Astrocyte (in vitro differentiated cells and primary cell): ENCODE measurements at regions not wholly inside any gene's neighbourhood (a gene's known extent, or its start where the extent isn't known, plus 50 kb on each side); places are given as distances from the start of the nearest gene placed in this dataset.

ENCODE experiments used
- EZH2 ChIP-seq: IDR thresholded peaks from 2 replicates; pipeline ENCODE4 v1.6.1; 2012; ENCODE audit warnings: mild to moderate bottlenecking, low read length, inconsistent platforms; ENCODE audit not compliant: insufficient read depth
- TF ChIP-seq, protein P1 (sequence below): IDR thresholded peaks from 2 replicates; pipeline ENCODE4 v1.5.1; 2011; ENCODE audit warnings: low read depth, mild to moderate bottlenecking, inconsistent platforms, low read length, moderate library complexity; ENCODE audit not compliant: insufficient read depth

DNA sequence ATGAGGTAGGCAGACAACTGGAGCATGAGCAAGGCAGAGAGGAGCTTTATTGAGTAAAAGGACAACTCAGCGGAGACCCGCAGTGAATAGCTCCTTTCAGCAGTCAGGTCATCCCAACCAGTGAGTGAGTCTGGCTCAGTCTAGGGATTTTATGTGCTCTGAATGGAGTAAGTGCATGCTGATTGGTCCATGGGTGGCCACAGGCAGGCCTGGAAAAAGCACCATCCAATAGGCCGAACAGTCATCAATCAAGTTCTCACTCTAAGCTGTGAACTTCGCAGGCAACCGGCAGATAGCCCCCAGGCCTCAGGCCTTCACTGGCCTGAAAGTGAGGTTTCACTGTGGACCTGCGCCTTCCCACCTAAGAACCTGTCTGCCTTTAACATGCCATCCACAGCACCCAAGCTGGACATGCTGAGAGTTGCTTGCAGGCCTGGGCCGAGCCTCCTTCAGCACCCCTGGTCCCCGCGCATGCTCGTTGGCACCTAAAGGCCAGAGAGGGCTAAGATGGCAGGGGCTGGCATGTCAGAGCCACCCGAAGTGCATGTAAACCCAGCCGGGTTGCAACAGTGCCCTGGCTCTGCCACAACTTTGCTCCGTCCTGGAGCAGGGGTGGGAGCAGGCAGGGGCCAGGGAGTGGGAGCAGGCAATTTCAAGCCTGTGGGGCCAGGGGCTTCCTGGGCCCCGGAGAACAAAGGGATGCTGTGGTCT lies 698.7 kb downstream of the SLITRK1 start:
- TF ChIP-seq, protein P1, sequence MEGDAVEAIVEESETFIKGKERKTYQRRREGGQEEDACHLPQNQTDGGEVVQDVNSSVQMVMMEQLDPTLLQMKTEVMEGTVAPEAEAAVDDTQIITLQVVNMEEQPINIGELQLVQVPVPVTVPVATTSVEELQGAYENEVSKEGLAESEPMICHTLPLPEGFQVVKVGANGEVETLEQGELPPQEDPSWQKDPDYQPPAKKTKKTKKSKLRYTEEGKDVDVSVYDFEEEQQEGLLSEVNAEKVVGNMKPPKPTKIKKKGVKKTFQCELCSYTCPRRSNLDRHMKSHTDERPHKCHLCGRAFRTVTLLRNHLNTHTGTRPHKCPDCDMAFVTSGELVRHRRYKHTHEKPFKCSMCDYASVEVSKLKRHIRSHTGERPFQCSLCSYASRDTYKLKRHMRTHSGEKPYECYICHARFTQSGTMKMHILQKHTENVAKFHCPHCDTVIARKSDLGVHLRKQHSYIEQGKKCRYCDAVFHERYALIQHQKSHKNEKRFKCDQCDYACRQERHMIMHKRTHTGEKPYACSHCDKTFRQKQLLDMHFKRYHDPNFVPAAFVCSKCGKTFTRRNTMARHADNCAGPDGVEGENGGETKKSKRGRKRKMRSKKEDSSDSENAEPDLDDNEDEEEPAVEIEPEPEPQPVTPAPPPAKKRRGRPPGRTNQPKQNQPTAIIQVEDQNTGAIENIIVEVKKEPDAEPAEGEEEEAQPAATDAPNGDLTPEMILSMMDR, result no peak
- no peak for TF ChIP-seq EZH2
